ENCODE measurements at regions not wholly inside any gene's neighbourhood (a gene's known extent, or its start where the extent isn't known, plus 50 kb on each side); places are given as distances from the start of the nearest gene placed in this dataset.

DNA sequence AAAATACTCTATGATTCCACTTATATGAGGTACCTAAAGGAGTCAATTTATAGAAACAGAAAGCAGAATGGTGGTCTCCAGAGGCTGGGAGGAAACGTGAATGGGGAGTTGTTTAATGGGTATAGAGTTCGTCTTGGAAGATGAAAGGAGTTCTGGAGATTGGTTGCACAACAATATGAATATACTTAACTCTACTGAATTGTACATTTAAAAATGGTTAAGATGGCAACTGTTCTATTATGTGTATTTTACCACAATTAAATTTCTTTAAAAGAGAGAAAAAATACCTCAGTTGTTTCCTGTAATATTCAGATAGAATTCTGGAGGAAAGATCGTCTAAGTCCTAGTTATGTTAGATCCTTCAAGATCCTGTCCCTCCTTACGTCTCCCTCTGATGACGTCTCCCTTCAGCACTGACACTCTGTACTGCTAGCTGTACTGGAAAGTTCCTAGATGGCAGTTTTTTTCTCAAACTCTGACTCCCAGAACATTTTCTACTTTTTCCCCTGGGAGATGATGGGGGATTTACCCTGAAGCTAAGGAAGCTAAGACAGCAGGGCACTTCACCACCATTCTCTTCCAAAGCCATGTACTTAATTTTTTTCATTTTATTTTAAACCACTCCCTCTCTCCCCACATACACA lies 53.2 kb upstream of the CAV2 start:
- no peaks in the 10 kb centered on the region for H3K9me3 ChIP-seq (ENCODE audit: insufficient read depth, low read depth, low read length)
- TF ChIP-seq, protein P1, sequence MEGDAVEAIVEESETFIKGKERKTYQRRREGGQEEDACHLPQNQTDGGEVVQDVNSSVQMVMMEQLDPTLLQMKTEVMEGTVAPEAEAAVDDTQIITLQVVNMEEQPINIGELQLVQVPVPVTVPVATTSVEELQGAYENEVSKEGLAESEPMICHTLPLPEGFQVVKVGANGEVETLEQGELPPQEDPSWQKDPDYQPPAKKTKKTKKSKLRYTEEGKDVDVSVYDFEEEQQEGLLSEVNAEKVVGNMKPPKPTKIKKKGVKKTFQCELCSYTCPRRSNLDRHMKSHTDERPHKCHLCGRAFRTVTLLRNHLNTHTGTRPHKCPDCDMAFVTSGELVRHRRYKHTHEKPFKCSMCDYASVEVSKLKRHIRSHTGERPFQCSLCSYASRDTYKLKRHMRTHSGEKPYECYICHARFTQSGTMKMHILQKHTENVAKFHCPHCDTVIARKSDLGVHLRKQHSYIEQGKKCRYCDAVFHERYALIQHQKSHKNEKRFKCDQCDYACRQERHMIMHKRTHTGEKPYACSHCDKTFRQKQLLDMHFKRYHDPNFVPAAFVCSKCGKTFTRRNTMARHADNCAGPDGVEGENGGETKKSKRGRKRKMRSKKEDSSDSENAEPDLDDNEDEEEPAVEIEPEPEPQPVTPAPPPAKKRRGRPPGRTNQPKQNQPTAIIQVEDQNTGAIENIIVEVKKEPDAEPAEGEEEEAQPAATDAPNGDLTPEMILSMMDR (IDR thresholded peaks at IDR 0.05; ENCODE audit: insufficient read depth, low read depth, low read length) = no peak
- no peak for TF ChIP-seq EZH2 (IDR thresholded peaks at IDR 0.05; ENCODE audit: insufficient read depth, low read length)
- Mint-ChIP-seq H3K9me3 (ENCODE audit: unreplicated experiment) (no peaks in the 10 kb centered on the region), H3K4me3 (ENCODE audit: unreplicated experiment) (no peak overlapping the region), H3K4me1 (ENCODE audit: low read depth, unreplicated experiment) (peaks cover 12% of the 10 kb centered on the region), H3K27ac (ENCODE audit: unreplicated experiment) (peak overlapping the region; percentile 22), H3K36me3 (ENCODE audit: low read depth, unreplicated experiment) (no peaks in the 10 kb centered on the region), H3K27me3 (ENCODE audit: low read depth, unreplicated experiment) (no peaks in the 10 kb centered on the region)
- DNase-seq (ENCODE audit: low read depth) (no peak), FAIRE-seq (no peak)
- H3K79me2 ChIP-seq (ENCODE audit: insufficient read depth, low read length) = no peaks in the 10 kb centered on the region
- no peak overlapping the region for H3K4me3 ChIP-seq (ENCODE audit: insufficient read depth, low read depth, low read length)
- H3K4me2 ChIP-seq (ENCODE audit: low read length) = no peak overlapping the region
- H3K27ac ChIP-seq (ENCODE audit: low read depth, low read length) = no peak overlapping the region
- H3K36me3 ChIP-seq (ENCODE audit: insufficient read depth, low read length) = no peaks in the 10 kb centered on the region
- H4K20me1 ChIP-seq (ENCODE audit: insufficient read depth, low read length) = no peaks in the 10 kb centered on the region
- H3K9ac ChIP-seq (ENCODE audit: low read length) = no peak overlapping the region
- no peak overlapping the region for H2AFZ ChIP-seq (ENCODE audit: low read depth, low read length)
- H3K4me1 ChIP-seq (ENCODE audit: insufficient read depth, low read length) = peaks cover 7% of the 10 kb centered on the region
- H3K27me3 ChIP-seq (ENCODE audit: insufficient read depth, low read length) = no peaks in the 10 kb centered on the region

DNA sequence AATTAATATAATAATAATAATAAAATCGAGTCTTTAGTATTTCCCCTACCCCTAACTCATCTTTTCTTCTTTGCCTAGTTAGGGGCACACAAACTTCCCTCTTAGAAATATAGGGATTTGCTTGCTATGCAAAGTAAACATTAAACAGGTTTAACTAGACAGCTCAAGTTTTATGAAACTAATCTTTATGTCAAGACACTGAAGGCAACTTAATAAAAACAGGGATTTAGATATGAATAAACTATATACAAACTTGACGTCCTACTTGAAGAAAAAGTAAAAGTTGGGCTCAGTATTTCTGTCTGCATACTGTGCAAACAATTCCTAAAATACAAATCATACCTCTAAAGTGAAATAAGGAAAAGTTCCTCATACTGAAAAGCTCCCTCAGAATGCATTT lies 52.1 kb upstream of the CAV2 start:
- Mint-ChIP-seq H3K27me3 (ENCODE audit: low read depth, unreplicated experiment) (no peaks in the 10 kb centered on the region), H3K4me3 (ENCODE audit: unreplicated experiment) (no peak overlapping the region), H3K4me1 (ENCODE audit: low read depth, unreplicated experiment) (peaks cover 7% of the 10 kb centered on the region), H3K36me3 (ENCODE audit: low read depth, unreplicated experiment) (no peaks in the 10 kb centered on the region), H3K9me3 (ENCODE audit: unreplicated experiment) (no peaks in the 10 kb centered on the region), H3K27ac (ENCODE audit: unreplicated experiment) (no peak overlapping the region)
- no peak for DNase-seq (ENCODE audit: low read depth)
- H3K4me1 ChIP-seq (ENCODE audit: insufficient read depth, low read length) = peaks cover 7% of the 10 kb centered on the region
- no peak overlapping the region for H3K27ac ChIP-seq (ENCODE audit: low read depth, low read length)
- TF ChIP-seq EZH2 (IDR thresholded peaks at IDR 0.05; ENCODE audit: insufficient read depth, low read length) = no peak
- TF ChIP-seq, protein P1 (IDR thresholded peaks at IDR 0.05; ENCODE audit: insufficient read depth, low read depth, low read length) = no peak
- no peak overlapping the region for H3K9ac ChIP-seq (ENCODE audit: low read length)
- H4K20me1 ChIP-seq (ENCODE audit: insufficient read depth, low read length) = no peaks in the 10 kb centered on the region
- no peaks in the 10 kb centered on the region for H3K9me3 ChIP-seq (ENCODE audit: insufficient read depth, low read depth, low read length)
- H3K27me3 ChIP-seq (ENCODE audit: insufficient read depth, low read length) = no peaks in the 10 kb centered on the region
- no peak overlapping the region for H3K4me2 ChIP-seq (ENCODE audit: low read length)
- FAIRE-seq = no peak
- no peaks in the 10 kb centered on the region for H3K36me3 ChIP-seq (ENCODE audit: insufficient read depth, low read length)
- H3K79me2 ChIP-seq (ENCODE audit: insufficient read depth, low read length) = no peaks in the 10 kb centered on the region
- no peak overlapping the region for H3K4me3 ChIP-seq (ENCODE audit: insufficient read depth, low read depth, low read length)
- H2AFZ ChIP-seq (ENCODE audit: low read depth, low read length) = no peak overlapping the region
